CMK (cell line): ENCODE measurements at regions not wholly inside any gene's neighbourhood (a gene's known extent, or its start where the extent isn't known, plus 50 kb on each side); places are given as distances from the start of the nearest gene placed in this dataset.
"Not testable (repeated sequence)": the region's sequence is repeated elsewhere in the genome, so short reads cannot be mapped to it uniquely, and the experiment has no call there.

Experiments
- DNase-seq: peaks from one replicate; pipeline ENCODE4 v3.0.0-alpha.2; 2010; ENCODE audit warnings: low read depth

DNA sequence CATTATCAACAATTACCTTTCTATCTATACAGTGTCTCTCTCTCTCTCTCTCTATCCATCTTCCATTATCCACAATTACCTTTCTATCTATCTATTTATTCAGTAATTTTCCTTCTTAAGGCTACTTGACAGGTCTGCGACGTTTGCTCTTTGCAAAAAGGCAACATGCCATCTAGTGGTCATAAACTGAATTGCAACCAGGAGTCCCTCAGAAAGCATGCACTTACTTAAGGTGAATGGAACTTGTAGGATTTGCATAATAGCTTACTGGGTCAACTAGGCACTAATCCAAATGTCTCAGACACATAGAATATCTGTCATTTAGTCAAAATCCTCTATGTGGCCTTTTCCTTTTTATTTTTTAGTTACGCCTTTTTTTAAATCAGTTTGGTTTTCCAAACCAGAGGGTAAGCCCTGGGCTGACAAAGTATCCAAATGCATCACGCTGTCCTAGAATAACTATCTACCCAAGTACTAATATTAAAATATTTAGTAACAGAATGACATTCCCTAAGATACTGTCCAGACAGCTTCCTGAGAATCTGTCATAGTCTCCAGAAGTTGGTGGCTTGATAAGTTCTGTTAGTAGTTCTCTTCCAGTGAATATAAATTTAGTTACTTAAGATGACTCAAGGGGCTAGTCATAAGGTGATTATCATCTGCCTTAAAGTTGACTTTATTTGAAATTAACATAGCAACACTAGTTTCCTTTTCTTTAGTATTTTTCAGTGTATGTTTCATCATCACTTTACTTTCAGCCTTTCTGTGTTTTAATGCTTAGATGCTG, 208.3 kb downstream of the PPP1R3A start:
- DNase-seq: peak; percentile 59

DNA sequence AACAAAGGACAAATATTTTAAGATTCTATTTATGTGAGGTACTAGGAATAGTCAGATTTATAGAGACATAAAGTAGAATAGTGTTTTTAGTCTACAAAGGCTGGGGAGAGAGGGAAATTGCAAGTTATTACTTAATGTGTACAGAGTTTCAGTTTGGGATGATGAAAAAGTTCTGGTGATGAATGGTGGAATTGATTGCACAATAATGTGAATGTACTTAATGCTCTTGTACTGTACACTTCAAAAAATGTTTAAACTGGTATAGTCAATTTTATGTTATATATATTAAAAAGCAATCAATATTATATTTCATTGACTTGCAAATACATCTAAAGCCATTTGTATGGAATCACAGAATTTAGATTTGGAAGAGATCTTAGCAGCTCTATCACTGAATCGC, 213.4 kb downstream of the PPP1R3A start:
- no peak for DNase-seq

DNA sequence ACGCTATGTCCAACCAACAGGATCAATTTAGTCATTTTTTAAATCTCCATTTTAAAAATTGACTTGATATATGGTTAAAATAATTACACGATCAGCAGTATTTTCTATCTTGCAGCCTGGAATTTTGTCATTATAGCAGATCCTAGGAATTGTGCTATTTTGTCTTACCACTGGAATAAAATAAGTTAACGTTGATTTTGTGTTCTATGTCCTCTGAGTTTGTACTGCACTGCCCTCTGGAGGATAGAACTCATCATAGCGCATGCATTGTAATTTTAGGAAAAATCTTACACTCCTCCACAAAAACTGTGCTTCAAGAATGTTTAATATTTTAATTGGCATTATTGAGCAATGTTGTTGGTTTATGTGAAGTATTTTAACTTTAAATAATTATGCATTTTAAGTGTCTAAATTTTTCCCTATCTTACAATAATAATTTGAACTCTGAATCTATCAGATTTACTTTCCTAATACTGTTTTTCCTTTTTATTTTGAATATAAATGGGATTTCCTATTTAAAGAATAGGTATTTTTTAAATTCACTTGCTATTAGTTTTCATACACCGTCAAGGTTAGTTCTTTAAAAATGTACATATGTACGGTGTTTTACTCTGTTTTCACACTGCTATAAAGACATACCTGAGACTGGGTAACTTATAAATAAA, 220.1 kb downstream of the PPP1R3A start:
- DNase-seq: no peak

DNA sequence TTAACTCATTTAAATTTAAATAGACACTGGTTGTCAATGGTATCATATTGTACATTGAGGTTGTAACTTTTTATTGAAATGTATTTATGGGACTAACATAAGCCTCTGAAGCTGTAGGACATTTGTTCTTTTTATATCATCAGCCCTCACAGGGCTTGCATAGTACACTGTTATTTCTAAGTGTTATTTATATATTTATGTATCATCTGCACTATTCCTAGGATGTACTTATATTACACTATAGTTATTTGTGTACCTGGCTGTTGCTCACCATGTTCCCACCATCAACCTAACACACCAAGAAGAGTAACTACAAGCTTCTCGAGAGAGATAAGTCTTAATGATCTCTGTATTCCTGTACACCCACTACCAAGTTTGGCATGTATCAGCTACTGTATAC, 224.7 kb downstream of the PPP1R3A start:
- DNase-seq: no peak

DNA sequence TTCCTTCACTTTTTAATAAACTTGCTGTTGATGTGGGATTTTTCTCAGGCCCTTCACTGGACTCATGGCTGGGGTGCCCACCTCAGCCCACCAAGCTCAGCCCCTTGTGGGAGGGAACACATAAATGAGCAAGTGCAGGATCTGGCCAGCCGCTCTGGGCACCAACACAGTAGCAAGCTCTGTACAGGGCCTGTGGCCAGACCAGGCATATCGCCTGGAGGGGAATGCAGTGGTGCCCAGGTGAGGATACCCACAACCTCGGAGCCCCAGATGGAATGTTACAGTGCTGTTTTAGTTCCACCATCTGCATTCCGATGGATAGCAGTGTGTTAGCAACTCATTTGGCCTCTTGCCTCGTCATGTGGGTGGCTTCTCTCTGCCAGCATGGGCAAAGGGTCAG, 234.6 kb downstream of the PPP1R3A start:
- DNase-seq: no peak

DNA sequence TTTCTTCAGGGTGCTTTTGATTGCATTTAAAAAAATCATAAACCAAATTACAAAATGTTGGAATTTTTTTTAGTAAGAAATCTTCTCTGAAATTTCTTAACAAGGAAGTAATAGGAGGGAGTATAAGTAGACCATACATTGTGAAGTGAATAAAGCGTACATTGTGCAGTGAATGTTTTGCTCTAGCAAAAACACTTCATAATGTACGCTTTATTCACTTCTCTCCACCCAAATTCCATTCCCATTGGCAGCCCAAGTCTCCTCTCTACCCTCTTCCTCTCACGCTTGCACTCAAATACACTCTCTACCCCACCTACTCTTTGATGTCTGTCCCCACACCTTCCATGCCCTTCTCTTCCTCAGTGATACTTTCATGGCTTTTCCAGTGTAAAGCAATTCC, 241.0 kb downstream of the PPP1R3A start:
- DNase-seq: no peak

DNA sequence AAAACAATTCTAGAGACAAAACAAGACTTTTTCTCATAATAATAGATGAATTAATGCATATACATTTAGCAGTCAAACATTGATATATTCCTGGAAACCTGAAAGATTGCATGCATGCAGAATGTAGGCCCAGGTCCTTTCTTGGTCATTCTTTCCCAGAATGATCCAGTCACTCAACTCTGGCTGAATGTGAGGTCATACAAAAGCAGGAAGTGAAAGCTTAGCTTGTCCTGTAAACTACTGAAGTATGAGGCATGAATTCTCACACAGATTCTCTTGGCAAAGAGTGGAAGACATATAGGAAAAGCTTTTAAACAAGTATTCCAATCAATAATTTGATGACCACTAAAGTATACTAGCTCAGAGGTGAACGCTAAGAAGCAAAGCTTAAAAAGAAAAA, 253.9 kb downstream of the PPP1R3A start:
- no peak for DNase-seq

DNA sequence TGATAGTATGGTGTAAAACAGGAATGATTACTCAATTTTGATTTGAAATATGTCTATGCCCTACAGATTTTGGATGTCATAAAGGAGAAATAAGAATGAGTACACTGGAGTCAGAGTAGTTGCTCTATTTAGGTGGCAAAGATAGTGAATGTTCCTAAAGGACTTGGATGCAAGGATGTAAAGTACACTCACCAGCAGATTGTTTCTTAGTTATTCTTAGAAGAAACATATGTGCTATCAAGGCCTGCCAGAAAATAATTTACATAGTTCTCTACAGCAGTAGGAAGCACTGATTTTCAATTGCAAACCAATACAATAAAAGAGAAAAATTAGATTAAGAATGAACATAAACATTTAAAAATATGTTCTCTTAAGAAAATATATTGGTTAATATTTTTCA, 259.4 kb downstream of the PPP1R3A start:
- no peak for DNase-seq

DNA sequence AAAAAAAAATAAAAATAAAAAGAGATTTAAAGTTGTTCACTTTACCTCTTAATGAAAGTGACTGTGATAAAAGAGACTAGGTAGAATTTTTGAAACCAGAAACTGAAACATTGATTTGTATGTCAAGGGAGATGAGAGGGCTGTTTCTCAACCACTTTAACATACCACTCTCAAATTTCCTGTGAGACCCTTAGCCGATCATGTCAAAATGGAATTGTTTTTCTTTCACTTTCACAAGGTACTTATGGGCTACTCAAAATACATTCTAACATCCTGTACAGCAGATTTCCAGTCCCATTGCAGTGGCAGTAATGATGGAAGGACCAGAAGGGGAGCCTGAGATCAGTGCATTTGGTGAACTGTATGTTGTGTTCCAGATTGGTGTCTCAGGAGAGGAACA, 261.2 kb downstream of the PPP1R3A start:
- DNase-seq: no peak

DNA sequence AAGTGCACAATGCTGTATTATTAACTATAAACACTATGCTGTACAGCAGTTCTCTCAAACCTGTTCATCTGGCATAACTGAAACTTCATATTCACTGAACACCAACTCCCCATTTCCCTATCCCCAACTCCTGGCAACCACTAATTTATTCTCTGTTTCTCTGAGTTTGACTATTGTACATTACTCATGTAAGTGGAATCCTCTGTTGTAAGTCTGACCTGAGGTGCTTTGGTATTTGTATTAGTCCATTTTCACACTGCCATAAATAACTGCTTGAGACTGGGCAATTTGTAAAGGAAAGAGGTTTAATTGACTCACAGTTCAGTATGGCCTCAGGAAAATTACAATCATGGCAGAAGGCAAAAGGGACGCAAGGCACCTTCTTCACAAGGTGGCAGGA, 266.3 kb downstream of the PPP1R3A start:
- DNase-seq: no peak

DNA sequence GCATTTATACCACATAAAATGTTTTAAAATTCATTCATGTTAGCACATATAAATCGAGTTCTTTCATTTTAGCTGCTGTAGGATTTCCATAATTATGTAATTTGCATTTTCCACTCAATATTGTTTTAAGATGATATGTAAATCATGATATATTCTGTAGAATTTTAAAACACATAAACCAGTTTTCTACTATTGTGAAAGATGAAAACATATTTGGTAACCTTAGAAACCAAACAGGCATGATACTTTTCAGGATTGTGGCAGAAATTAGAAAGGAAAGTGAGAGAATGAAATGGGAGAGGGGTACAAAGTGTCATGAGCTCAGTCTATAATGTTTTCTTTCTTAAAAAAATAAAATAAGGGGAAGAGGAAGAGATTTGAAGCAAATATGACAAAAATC, 269.3 kb downstream of the PPP1R3A start:
- DNase-seq: no peak

DNA sequence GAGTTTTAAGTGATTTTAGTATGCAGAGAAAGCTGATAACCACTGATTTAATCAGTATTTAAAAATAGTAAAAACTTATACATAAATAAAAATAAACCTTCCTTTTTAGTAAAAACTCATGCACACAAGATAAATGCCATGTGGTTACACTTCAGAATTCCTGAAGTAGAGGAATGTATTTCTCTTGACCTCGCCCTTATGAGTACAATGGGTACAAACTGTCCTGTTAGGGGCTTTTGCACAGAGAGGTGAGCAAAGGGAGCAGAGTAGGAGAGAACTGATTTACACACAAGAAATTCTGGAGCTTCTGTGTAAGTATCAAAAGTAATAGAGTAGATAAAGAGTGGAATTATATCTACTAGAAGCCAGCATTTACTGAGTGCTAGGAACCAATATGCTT, 279.6 kb downstream of the PPP1R3A start:
- DNase-seq: no peak

DNA sequence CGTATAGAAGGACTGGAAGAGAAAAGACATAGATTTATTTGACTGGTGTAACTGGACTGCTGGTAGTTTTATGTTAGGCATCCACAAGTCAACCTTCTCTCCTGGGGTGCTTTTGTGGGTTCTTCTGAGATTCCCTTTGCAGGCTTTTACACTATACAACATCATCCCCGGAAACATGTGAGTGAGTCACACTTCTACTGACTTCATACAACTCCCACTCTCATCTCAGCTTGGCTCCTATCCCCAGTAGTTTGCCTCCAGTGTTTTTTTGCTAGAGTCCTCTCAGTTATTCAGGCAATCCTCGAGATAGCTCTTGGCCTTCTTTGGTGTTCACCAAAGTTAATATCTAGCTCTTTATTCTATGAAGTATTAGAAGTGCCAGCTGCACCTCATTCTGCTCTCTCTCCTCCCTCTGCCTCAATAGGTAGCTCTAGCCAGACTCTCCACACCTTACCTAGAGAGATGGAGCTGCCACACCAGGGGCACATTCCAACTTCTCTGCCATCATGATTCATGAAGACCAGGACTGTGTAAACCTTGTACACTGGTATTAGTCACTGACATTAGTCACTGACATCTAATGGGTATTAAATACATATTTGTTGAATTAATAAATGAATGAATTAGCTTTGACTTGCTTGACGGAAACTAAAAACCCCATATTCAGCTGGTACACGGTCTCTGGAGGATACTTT, 281.9 kb downstream of the PPP1R3A start:
- DNase-seq: no peak

DNA sequence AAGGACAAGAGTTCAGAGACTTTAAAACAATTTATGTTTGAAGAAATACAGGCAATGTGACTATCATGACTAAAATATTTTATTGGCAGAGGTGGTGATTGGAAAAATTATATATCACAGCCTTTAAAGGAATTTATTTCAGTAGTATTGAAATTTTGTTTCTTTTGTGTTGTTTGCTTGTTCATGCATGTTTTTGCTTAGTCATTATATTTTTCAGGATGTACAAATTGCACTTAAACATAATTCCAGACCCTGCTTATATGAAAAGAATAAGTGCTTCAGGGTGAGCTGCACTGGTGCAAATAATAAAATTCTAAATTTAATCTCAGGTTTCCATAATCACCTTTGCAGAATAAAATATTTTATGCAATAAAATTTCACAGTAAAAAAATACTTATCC, 283.3 kb downstream of the PPP1R3A start:
- no peak for DNase-seq

DNA sequence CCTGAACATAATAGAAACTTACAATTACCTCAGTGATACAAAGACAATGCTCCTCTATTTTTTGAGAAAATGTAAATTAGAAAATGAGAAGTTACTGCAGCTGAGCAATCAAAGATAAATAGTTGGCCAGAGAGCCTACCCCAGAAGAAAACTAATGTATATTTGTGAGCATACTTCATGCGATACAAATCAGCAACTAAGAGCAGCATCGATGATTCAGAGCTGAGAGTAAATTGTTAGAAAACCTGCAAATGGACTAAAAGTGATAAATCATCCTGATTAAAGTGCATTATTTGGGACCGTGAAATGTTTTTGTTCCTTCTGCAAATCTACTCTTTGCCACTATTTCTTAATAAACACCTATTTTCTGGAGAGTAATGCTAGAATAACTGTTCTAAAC, 285.7 kb downstream of the PPP1R3A start:
- DNase-seq: no peak

DNA sequence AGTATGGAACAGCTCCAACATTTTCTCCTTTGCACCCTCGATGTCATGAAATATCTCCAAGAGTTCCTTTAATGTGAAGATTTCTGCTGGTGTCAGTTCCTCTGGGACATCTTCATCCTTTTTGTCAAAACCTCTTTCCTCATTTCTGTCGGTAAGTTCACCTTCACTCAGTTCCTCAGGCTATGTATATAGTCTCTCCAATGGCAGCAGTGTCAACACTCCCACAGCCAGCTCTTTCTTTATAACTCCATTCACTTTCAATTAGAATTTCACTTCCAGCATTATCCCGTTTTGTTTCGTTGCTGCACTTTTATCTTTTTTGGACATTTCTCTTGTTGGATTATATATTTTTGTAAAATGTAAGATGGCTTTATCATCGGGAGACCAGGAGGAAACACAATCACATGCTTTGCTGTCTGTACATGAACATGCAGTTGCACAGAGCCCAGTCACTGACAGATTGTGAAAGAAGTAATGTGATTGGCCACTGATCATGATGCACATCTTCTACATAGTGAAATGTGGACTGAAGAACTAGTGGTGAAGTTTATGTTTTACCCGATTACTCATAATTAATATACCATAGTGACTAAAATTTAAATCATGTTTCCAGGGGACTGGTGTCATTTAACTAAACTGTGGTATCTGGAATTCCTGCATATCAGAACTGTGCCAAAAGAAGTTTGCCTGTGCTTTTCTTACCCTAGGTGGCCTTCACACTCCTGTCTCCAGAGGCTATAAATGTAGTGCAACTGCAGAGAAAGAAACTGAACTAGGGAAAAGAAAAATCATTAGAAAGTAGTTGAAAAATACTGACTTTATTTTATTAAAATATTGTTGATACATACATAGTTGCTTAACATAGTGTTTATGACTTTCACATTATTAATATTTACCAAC, 289.6 kb downstream of the PPP1R3A start:
- DNase-seq: no peak

DNA sequence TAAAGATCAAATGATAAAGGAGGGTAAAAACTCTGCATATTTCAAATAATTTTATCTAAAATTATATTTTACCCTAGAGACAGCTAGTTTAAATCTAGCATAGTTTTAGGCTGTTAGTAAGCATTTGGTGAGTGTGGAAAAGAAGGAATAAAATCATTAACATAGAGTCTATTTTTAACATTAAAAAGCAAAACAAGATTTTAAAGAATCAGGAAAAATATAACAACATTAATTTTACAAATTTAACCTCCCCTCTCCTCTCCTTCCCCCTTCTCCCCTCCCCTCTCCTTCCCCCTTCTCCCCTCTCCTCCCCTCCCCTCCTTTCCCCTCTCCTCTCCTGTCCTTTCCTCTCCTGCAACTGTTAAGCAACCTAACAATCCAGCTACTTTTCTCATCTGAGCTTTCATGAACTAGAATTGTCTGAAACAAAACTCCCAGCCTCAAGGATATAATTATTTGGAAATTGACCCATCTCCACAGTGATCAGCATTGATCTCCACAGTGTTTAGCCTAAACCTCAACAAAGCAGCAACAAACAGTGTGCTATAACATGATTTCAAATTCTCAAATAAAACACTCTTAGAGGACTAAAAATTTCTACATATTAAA, 293.2 kb downstream of the PPP1R3A start:
- no peak for DNase-seq

DNA sequence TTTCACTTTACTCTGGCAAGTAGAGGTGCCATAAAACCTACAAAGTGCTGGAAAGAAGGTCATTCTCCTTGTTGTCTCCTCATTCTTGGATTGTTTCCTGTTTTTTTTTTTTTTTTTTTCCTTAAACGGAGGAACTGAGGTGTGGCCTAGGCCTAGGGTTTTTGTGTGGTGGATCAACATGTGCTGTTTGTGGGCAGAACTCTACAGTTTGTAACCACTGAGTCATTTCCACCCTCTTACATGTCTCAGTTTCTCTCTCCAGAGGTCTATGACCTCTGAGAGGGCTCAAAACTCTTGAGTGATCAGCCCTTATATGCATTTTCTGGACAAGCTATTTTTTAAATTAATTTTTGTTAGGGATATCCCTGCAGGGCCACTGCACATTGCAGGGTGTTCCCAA, 296.0 kb downstream of the PPP1R3A start:
- no peak for DNase-seq

DNA sequence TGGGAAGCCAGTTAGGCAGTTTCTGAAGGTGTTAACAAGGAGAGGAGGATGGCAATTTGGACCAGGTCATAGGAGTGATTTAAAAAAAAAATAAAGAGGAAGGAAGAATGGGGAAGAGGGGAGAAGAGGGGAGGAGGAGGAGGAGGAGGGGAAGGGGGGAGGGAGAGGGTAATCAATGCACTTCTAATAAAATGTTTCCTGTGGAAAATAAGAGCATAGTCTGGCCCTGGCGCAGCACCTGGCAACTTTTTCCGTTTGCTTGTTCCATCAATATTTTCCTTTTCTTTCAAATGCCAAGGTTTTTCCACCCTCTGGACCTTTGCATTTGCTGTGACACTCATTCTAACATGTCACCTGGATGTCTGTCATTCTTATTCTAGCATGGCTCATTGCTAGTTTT, 308.2 kb downstream of the PPP1R3A start:
- no peak for DNase-seq

DNA sequence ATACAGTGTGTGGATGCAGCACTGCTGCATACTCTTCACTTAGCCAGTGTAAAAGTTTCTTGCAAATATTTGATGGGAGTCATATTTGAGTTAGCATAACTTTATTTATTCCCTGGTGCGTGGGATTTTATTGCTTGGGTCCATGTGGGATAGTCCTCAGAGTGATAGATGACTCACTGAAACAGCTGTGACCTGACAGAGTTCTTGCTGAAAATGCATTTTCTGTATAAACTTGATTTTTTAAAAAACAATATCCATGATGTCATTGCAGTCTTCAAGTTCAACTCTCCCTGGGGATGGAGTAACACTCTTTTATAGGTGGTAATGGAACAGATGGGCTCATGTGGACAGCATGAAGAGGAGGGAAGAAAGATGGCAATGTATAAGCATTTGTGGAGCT, 310.0 kb downstream of the PPP1R3A start:
- no peak for DNase-seq

DNA sequence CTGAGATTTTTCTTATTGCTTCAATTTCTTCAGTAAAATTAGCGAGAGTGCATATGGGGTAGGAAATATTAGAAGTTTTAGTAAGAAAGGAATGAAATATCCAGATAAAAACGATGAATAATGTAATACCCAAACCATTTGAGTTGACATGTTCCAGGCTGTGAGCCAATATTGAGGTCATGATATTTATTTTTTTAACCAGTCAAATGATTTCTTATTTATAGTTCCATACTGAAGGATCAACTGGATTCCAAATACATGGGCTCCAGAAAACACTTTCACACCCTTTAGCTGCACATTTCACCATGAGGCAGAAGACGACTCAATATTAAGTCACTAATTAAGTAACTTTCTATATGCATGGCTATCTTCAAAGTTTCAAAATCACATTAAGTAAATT, 312.5 kb downstream of the PPP1R3A start:
- no peak for DNase-seq

DNA sequence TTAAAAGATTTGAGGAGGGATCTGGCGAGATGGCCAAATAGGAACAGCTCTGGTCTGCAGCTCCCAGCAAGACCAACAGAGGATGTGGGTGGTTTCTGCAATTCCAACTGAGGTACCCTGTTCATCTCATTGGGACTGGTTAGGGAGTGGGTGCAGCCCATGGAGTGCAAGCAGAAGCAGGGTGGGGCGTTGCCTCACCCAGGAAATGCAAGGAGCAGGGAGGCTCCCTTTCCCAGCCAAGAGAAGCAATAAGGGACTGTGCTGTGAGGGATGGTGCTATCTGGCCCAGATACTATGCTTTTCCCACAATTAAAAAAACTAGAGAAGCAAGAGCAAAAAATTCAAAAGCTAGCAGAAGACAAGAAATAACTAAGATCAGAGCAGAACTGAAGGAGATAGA, 318.4 kb downstream of the PPP1R3A start:
- not testable (repeated sequence) for DNase-seq
